GM18951 (cell line): ENCODE measurements at regions not wholly inside any gene's neighbourhood (a gene's known extent, or its start where the extent isn't known, plus 50 kb on each side); places are given as distances from the start of the nearest gene placed in this dataset.

Experiments used
- POLR2A ChIP-seq: IDR thresholded peaks from 4 replicates; pipeline ENCODE4 v1.6.1; 2011; ENCODE audit warnings: mild to moderate bottlenecking; ENCODE audit not compliant: insufficient read length, insufficient read depth; ENCODE audit errors: extremely low read depth
- in situ Hi-C: fragments of 300-500 bp; cut with MboI; formaldehyde crosslinking; loops from one replicate; pipeline ENCODE4 v1.12.0; 2022; ENCODE audit warnings: low sequenced_read_pairs, mixed read lengths, inconsistent platforms; ENCODE audit not compliant: unreplicated experiment

DNA sequence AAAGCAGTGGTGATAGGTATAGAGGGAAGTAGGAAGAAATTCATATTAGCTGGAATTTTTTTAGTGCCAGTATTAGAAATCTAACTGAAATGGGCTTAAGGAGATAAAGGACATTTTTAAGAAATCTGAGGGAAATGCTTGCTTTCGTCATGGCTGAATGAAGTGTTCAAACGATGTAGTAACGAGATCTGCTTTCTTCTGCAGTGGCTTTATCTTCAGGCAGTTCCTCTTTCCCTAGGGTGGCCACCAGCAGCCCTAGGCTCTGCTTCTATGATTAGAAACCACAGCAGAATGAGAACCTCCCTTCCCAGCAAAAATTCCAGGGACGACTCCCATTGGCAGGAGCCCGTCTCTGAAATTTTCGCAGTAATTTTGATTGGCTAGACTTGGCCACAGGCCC lies 163.9 kb upstream of the FRMD6 start:
- in situ Hi-C loops: no loop called here
- TF ChIP-seq POLR2A: no peak

DNA sequence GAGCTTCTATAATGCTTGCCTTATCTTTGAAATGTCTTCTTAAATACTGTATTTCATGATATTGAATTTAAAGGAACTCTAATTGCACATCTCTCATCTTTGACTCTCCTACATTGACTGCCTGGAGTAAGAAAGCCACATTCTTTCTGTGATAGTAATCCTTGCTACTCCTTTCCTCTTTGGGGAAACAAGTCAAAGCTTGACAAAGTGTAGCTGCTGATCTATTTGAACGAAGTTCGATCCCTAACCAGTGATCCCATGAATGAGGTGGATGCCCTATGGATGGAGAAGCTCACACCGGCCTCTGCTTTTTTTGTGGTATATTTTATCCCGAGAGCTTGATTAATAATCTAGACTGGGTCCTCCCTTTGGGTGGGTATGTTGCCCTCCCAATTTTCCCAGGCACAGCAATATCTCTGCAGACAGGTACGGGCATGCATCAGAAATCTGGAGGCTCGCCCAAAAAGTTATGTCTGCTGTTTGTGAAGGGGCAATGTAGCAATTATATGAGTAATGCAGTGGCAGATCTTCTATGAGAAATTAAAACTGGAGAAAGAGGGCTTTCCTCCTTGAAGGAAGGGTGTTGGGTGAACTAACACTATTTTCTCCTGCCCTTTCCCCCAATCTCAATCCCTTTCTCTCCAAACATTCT lies 163.0 kb upstream of the FRMD6 start:
- no peak for TF ChIP-seq POLR2A
- in situ Hi-C loops: no loop called here

DNA sequence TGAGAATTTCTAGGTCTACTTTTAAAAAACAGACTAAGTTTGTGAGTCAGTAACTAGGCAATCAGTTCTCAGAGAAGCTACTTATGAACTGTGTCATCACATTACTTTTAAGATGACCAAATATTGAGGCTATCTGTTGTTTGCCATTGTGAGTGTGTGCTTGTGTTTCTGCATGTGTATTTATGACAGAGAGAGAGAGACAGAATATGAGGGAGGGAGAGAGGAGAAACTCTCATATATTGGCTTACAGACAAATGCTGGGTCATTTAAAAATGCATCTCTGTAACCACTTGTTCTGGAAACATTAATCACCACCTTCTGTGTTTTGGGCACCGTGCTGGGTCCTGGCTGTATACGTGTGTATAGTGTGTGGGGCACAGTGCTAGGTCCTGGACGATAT lies 161.5 kb upstream of the FRMD6 start:
- TF ChIP-seq POLR2A: no peak
- in situ Hi-C loops: no loop called here

DNA sequence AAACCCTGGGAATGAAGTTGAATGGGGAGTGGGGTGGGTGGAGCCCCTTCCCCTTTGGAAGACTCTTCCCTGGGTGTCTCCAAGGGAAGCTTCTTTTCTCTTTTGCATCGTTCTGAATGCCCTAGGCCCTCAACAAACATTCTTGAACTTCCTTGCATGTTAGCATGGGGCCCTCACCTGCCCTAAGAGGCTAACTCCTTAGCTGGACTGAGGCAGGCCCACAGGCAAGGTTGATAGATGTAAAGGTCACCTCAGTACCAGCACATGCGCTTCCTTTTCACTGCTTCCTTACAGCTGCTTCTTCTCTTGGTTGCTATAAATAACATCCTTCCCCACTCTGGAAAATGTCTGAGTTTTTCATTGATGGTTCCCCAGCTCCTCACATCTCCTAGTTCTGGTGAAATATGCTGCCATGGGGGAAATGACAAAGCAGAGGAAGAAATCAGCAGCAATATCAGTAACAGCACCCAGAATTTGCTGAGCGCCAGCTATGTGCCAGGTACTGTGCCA lies 160.6 kb upstream of the FRMD6 start:
- no peak for TF ChIP-seq POLR2A
- in situ Hi-C loops: no loop called here

DNA sequence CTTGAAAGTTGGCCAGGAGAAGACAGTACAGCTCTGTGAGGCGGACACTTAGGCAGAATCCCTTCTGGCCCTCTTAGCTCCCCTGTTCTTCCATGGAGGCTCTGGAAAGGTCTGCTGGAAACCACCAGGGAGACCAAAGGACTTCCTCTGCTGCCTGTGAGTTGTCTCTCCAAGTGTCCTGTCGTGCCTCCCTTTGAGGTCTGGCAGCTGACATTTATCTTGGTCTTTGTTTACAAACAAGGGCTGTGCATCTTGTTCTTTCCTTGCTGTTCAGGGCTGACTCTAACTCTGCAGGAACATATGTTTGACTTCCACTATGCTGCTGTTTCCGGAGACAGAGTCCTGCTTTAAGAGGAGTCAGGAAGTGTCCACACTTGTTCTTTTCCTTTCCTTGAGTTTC lies 159.9 kb upstream of the FRMD6 start:
- no peak for TF ChIP-seq POLR2A
- in situ Hi-C loops: no loop called here

DNA sequence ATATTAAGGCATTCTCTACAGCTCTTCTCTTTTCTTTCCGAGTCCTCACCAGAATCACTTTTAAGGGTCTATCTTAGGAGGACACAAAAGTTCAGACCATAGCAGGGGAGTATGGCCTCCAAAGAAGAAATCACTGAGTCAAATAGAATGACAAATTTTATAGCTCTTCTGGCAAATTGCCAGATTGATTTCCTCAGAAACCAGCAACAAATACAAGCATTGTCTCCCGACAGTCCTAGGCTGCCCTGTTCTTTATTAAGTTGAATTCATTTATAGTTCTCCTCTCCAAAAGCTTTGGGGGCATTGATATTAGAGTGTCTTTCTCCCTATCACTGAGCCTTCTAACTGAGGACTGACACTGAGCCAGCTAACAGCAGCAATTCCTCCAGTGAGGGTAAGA lies 156.4 kb upstream of the FRMD6 start:
- in situ Hi-C loops: no loop called here
- no peak for TF ChIP-seq POLR2A

DNA sequence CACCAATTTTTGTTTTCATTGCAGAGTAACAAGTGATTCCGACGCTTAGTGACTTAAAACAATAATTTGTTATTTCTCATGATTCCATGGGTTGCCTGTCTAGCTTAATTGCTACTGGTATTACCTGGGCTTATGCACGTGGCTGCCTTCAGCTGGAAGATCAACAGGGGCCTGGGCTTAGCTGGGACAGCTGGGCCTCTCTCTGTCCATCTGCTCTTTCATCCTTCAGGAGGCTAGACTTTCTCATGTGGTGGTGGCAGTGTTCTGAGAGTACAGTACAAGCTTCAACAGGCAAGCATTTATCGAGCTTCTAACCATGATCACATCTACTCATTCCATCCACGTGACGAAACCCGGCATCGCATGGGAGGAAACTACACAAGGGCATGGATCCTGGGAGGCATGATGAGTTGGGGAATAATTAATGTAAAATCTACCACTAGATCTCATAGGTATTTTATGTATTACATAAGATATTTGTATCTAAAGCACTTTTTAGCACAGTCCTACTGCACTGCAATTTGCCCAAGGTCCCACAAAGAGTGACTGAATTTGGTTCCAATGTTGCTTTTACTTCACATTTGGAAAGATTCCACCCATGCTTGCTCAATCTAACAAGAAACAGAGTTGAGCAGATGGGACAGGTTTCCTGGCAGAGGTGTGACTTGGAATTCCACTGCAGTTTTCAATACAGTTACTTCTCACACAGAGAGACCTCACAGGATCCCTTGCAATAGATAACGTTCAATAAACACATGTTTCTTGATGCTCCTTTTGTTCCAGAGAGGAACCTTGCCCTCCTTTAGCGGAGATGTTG lies 153.1 kb upstream of the FRMD6 start:
- in situ Hi-C loops: no loop called here
- no peak for TF ChIP-seq POLR2A

DNA sequence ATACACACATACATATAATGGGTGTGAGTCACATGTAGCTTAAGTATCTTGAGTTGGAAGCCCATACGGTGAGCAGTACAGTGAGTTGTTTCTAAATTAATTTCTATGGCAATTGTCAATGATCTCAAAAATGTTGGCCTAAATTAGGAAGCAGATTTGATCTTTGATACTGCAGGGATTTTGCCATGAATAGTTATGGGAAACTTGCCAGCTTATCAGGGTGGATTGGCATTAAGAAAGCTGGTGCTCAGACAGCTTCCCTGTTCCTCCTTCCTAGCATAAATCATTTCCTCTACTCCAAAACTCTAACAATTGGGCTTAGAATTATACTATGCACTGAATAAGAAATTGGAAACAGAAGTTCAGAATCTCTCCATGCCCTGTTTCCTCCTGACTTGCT lies 150.9 kb upstream of the FRMD6 start:
- no peak for TF ChIP-seq POLR2A
- in situ Hi-C loops: no loop called here

DNA sequence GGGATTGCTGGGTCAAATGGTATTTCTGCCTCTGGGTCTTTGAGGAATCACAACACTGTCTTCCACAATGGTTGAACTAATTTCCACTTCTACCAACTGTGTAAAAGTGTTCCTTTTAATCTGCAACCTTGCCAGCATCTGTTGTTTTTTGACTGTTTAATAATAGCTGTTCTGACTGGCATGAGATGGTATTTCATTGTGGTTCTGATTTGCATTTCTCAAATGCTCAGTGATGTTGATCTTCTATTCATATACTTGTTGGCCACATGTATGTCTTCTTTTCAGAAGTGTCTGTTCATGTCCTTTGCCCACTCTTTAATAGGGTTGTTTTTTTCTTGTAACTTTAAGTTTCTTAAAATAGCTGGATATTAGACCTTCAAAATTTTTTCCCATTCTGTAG lies 150.0 kb upstream of the FRMD6 start:
- TF ChIP-seq POLR2A: no peak
- in situ Hi-C loops: no loop called here

DNA sequence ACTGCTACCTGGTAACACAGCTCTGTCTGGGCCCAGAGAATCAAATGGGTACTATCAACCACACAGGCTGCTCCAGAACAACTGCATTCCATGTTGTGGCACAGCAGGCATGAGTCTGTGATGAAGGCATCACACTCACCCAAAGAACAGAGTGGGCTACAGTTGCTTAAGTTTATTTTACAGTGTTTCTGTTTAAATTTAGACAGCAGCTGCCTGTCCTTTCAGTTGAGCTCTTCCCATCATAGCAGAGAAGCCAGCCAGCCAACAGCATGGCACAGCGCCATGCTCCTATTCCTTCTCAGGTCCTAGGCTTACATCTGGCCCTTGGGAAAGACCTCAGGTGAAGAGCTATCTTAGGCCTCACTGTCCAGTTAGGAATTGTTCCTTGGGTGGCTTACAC lies 147.0 kb upstream of the FRMD6 start:
- no peak for TF ChIP-seq POLR2A
- in situ Hi-C loops: no loop called here

DNA sequence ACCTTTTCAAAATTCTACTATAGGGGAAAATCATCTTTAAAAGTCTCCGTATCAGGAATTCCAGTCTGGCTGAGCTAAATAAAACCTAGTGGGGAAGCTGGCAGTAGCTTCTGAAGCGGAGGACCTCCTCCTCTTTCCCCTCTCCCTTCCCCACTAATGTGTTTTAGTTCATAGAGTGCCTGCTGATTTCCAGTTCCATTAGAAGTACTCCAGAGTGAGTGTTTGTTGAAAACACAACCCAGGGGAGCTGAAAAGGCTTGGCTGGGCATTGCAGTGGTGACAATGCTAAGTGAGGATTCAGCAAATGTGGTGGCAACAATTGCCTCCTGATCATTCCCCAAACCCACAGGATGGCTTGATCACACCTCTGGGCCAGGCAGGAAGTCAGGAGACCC lies 144.2 kb upstream of the FRMD6 start:
- TF ChIP-seq POLR2A: no peak
- in situ Hi-C loops: no loop called here

DNA sequence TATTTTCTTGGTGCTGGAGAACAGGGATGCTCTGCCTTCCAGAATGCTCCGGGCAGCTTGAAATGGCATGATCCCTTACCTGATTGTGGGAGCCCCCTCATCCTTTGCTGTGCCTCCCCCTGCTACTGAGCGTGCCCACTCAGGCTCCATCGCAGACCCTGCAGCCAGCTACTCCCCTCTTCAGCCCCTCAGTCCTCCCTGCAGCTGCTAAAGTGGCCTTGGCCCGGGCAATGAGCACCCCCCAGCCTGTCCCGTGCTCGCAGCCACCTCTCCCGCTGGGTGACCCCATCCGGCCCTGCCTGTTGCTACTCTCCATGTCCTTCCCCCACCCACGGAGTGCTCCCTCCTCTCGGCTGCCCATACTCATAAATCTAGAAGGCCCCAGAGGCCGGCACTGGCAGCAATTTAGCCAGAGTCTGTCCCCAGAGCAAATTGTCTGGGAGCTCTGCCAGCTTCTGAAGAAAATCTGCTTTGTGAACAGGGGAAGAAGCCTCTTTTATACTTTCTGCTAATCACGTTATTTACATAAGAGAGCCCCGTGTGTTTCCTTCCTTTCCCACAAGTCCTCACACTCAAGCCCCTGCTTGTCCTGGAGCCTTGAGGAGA lies 143.7 kb upstream of the FRMD6 start:
- no peak for TF ChIP-seq POLR2A
- in situ Hi-C loops: no loop called here

DNA sequence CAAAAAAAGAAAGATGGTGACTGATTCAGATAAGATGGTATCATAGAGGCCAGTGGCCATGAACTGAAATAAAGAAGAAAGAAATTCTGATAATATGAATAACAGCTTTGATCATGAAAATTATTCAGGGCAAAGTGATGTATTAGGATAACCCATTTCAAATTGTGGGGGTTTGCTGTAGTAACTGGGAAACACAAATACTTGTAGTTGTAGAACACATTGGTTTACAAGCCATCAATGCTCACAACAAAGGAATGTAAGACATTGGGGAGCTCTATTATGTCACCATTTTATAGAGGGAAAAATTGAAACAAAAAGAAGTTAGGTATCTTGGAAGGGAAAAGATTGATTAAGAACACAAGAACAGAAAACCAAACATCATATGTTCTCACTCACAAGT lies 140.4 kb upstream of the FRMD6 start:
- in situ Hi-C loops: no loop called here
- TF ChIP-seq POLR2A: no peak

DNA sequence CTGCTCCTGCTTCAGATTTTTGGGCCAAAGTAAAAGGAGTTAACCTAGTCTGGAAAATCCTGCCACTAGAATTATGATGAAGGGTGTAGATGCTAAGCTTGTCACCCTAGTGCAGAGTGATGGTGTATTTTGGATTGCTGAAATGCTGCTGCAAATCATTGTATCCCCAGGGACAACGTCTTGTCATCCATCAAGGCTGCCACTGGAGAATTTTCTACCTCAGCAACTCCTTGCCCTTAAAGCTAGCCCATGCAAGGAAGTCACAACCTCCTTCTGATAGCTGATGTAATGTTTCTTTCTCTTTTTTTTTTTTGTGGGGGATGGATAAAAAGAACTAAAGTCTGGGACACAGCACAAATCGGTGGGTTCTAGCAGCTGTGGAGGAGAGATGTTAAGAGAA lies 139.4 kb upstream of the FRMD6 start:
- in situ Hi-C loops: no loop called here
- TF ChIP-seq POLR2A: no peak

DNA sequence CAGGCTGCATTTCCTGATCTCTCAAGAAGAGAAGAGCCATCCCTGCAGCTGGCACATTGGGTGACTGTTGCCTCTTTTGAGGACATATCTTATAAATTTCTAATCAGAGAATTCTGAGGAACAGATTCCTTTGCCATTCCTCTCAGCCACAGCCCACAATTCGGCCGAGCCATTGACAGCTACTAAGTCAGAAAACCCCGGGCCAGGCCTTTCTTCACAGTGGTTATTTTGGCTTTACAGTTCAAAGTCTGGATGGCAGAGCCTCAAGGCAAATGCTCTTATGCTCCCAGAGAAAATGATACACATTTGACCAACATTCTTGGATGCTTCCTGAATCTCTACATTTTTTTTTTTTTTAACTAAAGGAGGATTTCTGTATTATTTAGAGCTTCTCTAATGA lies 138.4 kb upstream of the FRMD6 start:
- no peak for TF ChIP-seq POLR2A
- in situ Hi-C loops: no loop called here
